HG03025 (cell line): ENCODE measurements at regions not wholly inside any gene's neighbourhood (a gene's known extent, or its start where the extent isn't known, plus 50 kb on each side); places are given as distances from the start of the nearest gene placed in this dataset.

Experiments
- ATAC-seq: cut with Tn5 transposase; IDR thresholded peaks from one replicate; pipeline ENCODE4 v1.9.1; 2021; ENCODE audit warnings: mild to moderate bottlenecking, moderate library complexity; ENCODE audit not compliant: unreplicated experiment, low FRiP score

- no peak for ATAC-seq
Measured at GRCh38 chr10:6665847-6666246, 85.8 kb upstream of the PRKCQ start.

DNA sequence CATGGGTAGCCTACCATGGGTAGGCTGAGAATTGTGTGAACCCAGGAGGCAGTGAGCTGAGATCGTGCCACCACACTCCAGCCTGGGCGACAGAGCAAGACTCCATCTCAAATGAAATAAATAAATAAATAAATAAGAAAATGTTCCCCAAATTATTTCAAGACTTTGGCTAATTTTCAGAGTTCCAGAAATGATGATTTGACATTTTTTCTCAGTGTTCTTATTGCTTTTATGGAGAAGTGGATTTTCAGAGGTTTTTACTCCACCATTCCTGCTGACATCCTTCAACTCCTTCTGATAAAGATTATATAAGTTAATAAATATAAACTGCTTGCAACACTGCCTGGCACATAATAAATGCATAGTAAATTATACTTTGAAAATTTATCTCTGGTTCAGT is 80.4 kb upstream of the PRKCQ start:
- no peak for ATAC-seq

DNA sequence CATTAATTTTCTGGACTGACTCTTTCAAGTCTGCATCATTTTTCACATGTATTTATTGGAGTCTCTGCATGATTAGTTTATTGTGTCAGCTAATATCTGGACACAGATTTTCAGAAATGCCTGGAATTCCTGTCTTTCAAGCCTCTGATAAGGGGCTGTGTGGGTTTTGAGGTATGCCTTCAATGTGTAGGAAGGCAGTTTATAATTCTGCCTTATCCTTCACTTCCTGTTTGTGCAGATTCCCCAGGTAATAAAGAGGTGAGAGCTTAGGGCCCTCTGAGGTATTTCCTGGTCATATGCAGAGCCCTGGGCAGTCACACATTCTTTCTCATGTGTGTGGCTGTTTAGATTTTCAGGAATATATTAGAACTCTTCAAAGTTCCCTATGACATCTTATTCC is 79.4 kb upstream of the PRKCQ start:
- ATAC-seq, result no peak

- no peak for ATAC-seq
Measured at GRCh38 chr10:6657669-6658068, 77.6 kb upstream of the PRKCQ start.

DNA sequence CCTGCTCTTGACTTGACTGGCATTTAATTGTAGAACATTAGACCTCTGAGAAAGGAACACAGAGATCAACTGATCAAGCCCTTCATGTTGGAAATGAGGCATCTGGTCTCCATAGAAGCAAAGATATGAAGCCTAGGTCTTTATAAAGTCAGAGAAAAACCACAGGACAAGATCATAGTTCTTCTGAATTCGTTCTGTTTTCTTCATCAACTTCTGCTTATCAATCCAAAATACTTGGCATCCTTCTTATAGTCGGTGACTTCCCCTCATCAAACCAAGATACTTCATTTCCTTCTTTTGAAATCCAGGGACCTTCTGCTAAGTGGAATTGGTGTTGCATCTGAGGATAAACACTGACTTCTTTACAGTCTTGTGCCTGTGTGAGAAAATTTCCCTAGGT is 77.1 kb upstream of the PRKCQ start:
- ATAC-seq, result no peak

- ATAC-seq, result no peak
Measured at GRCh38 chr10:6654571-6654970, 74.5 kb upstream of the PRKCQ start.

DNA sequence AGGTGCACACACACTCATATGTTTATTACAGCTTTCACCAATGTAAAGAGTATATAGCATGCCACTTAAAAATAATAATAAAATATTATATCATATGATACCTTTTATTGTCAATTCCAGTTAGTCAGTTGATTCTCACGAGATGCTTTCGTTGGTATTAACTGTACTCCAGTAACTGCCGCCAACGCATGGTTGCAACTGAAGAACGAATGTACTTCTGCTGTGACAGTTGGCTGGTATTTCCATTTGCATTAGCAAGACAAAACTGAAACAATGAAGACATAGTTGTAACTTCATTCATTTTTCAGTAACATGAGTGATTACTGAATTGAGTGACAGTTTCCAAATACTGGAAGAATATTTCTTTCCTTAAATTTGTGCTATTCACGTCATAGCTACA is 70.5 kb upstream of the PRKCQ start:
- no peak for ATAC-seq

GRCh38 chr10:6649903-6650302 is 69.8 kb upstream of the PRKCQ start:
- no peak for ATAC-seq

DNA sequence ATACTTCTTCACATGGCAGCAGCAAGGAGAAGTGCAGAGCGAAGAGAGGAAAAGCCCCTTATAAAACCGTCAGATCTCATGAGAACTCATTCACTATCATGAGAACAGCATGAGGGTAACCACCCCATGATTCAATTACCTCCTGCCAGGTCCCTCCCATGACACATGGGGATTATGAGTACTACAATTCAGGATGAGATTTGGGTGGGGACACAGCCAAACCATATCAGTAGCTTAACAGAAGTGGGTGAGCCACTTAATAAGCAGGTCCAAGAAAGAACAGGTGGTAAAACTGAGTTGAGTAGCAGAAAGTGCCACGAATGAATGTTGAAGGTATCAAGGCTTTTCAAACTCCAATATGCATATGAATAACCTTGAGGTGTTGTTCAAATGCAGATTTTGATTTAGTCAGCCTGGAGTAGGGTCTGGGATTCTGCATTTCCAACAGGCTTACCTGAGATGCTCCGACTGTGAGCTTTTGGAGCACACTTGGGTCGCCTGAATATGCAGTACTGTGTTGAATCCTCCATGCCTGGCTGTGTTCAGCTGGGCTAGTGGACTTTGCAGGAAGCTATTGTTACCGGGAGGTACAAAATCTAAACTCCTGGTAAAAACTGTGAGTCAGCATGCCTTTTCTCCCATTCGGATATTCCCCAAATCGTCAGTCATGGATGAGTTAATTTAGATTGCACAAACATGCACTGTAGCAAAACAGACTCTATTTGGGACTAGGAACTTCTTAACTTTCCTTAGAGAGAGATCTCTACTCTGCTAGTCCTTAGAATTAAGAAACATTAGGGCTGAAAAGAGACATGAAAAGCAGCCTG is 69.0 kb upstream of the PRKCQ start:
- no peak for ATAC-seq

DNA sequence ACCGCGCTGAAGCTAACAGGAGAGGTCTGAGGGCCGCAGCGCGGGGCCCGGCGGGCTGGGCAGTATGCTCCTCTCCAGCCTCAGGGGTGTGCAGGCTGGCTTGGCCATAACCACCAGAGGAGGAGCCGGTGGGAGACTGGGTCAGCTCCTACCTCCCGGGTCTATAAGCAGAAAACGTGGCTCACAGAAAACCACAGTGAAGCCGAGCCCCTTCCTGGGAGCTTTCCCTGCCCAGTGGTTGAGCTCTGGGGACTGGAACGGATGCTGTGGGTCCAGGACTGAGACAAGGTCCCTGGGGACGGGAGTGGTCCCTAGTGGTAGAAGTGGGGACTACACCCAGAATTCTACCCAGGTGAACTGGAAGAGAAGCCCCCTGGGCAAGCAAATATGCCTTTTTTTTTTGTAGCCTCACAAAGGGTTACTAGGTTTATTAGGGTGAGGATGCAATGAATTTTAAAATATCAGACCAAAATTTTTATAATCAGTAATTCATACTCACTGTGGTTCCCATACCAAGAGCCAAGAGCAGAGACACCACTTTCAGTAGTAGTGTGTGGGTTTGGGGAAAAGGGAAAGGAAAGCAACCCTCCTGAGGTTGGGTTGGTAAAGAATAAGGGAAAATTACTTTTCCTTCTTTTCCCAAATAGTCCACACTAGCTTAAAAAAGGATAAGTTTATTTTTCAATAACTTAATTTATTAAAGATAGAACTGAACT is 67.9 kb upstream of the PRKCQ start:
- ATAC-seq, result no peak

DNA sequence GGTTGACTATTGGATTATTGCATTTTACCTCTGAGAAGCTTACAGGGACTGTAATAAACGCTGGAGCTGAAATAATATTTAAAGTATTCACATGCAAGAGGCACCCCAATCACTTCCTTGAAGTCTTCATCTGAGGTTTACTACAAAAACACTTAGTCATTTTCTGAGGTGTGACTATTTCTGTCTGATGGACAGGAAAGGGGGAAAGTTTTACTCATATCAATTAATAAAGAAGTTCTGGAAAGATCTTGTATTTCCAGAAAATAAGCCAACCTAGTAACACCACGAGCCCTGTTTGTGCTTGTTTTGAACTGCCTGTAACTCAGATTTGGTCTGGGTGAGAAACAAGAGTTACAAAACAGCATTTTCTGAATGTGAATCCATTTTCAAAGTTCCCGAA is 63.9 kb upstream of the PRKCQ start:
- no peak for ATAC-seq

DNA sequence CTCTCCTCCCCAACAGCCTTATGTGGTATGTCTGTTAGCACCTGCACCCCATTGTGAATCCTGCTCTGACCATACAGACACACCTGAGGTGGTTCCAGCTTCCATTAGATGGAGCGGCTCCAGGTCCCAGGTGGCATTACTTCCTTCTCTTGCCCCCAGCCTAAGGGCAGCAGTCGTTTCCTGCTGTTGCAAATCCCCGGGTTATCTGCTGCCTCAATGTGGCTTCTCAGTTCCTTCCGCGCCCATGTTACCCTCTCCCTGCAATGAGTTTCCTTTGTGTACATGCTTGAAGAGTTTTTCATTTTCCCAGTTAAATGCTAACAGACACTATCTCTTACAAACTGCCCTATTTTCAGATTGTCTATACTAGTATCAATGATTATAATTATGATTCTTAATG is 62.8 kb upstream of the PRKCQ start:
- ATAC-seq, result no peak

DNA sequence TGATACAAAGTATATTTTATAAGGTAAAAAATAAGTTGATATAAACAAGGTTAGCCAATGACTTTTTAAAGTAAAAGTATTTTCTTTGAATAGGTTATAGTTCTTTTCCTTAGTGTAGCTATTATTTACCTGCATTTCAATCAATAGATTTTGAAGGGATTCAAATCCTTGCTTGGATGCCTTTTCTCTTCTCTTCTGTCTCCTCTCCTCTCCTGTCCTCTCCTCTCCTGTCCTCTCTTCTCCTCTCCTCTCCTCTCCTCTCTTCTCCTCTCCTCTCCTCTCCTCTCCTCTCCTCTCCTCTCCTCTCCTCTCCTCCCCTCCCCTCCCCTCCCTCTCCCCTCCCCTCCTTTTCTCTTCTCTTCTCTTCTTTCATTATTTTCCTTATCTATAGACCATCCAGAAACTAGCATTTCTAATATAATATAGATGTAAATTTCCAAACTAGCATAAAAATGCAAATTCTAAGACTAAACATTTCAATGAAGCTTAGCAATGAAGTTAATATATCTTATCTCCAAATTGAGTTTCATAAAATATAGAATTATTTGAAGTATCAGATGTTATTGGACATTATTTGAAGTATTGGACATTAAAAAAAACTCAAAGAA is 60.5 kb upstream of the PRKCQ start:
- no peak for ATAC-seq

- no peak for ATAC-seq
Measured at GRCh38 chr10:6637053-6637452, 57.0 kb upstream of the PRKCQ start.

DNA sequence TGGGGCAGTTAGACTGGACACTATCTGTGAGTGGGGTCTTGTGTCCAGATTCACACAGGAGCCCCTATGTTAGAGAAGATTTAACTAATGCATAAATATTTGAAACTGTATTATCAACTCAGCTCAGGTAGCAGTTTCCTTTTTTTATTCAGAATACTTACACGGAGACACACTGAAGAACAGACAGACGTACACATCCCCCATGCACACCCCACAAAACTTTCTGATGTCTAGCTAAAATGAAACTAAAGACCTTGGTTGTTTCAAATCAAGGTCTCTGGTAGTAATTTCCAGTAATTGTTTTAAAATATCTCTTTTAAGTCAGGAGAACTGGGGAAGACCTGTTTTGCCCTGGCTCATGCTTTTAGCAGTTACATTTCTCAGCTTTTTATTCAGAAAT is 55.7 kb upstream of the PRKCQ start:
- ATAC-seq, result no peak
